GM18520 (cell line): ENCODE measurements at regions not wholly inside any gene's neighbourhood (a gene's known extent, or its start where the extent isn't known, plus 50 kb on each side); places are given as distances from the start of the nearest gene placed in this dataset.
"Not testable (repeated sequence)": the region's sequence is repeated elsewhere in the genome, so short reads cannot be mapped to it uniquely, and the experiment has no call there.

Source experiments
- ATAC-seq: cut with Tn5 transposase; IDR thresholded peaks from one replicate; pipeline ENCODE4 v1.9.1; 2021; ENCODE audit not compliant: unreplicated experiment

GRCh38 chr22:46026899-46027210 lies 49.9 kb upstream of the WNT7B start:
- ATAC-seq: no peak

- no peak for ATAC-seq
Observed at GRCh38 chr22:46027211-46028105, 50.5 kb upstream of the WNT7B start.

GRCh38 chr22:46028106-46028991 lies 51.4 kb upstream of the WNT7B start:
- no peak for ATAC-seq

GRCh38 chr22:46029036-46029435 lies 52.1 kb upstream of the WNT7B start:
- no peak for ATAC-seq

GRCh38 chr22:46029574-46030200 lies 52.7 kb upstream of the WNT7B start:
- ATAC-seq: no peak

- ATAC-seq: no peak
Observed at GRCh38 chr22:46030231-46030880, 53.4 kb upstream of the WNT7B start.

GRCh38 chr22:46031066-46031465 lies 54.1 kb upstream of the WNT7B start:
- ATAC-seq: no peak

- no peak for ATAC-seq
Observed at GRCh38 chr22:46031557-46031956, 54.6 kb upstream of the WNT7B start.

- ATAC-seq: no peak
Observed at GRCh38 chr22:46031965-46032851, 55.2 kb upstream of the WNT7B start.

- ATAC-seq: no peak
Observed at GRCh38 chr22:46033256-46034200, 56.6 kb upstream of the WNT7B start.

- ATAC-seq: not testable (repeated sequence)
Observed at GRCh38 chr22:46034480-46034879, 57.5 kb upstream of the WNT7B start.

GRCh38 chr22:46035380-46035741 lies 58.4 kb upstream of the WNT7B start:
- no peak for ATAC-seq

- ATAC-seq: peak; percentile 83
Observed at GRCh38 chr22:46035742-46036557, 59.0 kb upstream of the WNT7B start.

GRCh38 chr22:46036558-46037408 lies 59.8 kb upstream of the WNT7B start:
- ATAC-seq: no peak

GRCh38 chr22:46038174-46038487 lies 61.2 kb upstream of the WNT7B start:
- no peak for ATAC-seq

- no peak for ATAC-seq
Observed at GRCh38 chr22:46038516-46039430, 61.8 kb upstream of the WNT7B start.
